Ovary (tissue), 3 donors: ENCODE measurements at regions not wholly inside any gene's neighbourhood (a gene's known extent, or its start where the extent isn't known, plus 50 kb on each side); places are given as distances from the start of the nearest gene placed in this dataset.

Experiments used
- CTCF ChIP-seq, 3 donors: fragments of 450-650 bp in 2 of 3; fragments of 200-600 bp in 1 of 3; IDR thresholded peaks; one replicate each; pipeline versions ENCODE4 v1.5.1 to v1.8.0; 2016 to 2022; ENCODE audit warnings: antibody characterized with exemption in 3 of 3, mild to moderate bottlenecking in 1 of 3
- EP300 ChIP-seq: sonication (generic); formaldehyde crosslinking; IDR thresholded peaks from one replicate; pipeline ENCODE4 v1.6.1; 2017; ENCODE audit warnings: antibody characterized with exemption
- POLR2A ChIP-seq: fragments of 450-650 bp; IDR thresholded peaks from one replicate; pipeline ENCODE4 v1.6.1; 2017; ENCODE audit warnings: antibody characterized with exemption, mild to moderate bottlenecking, moderate library complexity
- donor health status: DM: no; HTN: no; CAD: no.

- no peak for TF ChIP-seq POLR2A
- TF ChIP-seq CTCF (IDR thresholded peaks at IDR 0.05) = no peak
- no peak for TF ChIP-seq EP300
These were observed 946.8 kb downstream of the TUSC7 start for GRCh38 chr3:117656391-117656790.
